HG02678 (cell line): ENCODE measurements at regions not wholly inside any gene's neighbourhood (a gene's known extent, or its start where the extent isn't known, plus 50 kb on each side); places are given as distances from the start of the nearest gene placed in this dataset.
A peak's percentile ranks its signal among the peaks of the same experiment; 100 is the strongest.
"Not testable (repeated sequence)": the region's sequence is repeated elsewhere in the genome, so short reads cannot be mapped to it uniquely, and the experiment has no call there.

Experiments used
- ATAC-seq: cut with Tn5 transposase; IDR thresholded peaks from one replicate; pipeline ENCODE4 v1.9.1; 2021; ENCODE audit warnings: mild to moderate bottlenecking, moderate library complexity; ENCODE audit not compliant: unreplicated experiment

- ATAC-seq, result no peak
Measured at GRCh38 chr14:36418937-36419336, 98.5 kb upstream of the MBIP start.

GRCh38 chr14:36411951-36412350 lies 91.5 kb upstream of the MBIP start:
- ATAC-seq, result not testable (repeated sequence)

- no peak for ATAC-seq
Measured at GRCh38 chr14:36408388-36408787, 88.0 kb upstream of the MBIP start.

GRCh38 chr14:36405589-36406274 lies 85.3 kb upstream of the MBIP start:
- no peak for ATAC-seq

- ATAC-seq, result no peak
Measured at GRCh38 chr14:36402867-36403266, 82.4 kb upstream of the MBIP start.

GRCh38 chr14:36398463-36399291 lies 78.2 kb upstream of the MBIP start:
- ATAC-seq, result no peak

GRCh38 chr14:36397357-36397756 lies 76.9 kb upstream of the MBIP start:
- no peak for ATAC-seq

GRCh38 chr14:36396798-36397197 lies 76.4 kb upstream of the MBIP start:
- ATAC-seq, result no peak

- ATAC-seq, result no peak
Measured at GRCh38 chr14:36394593-36394992, 74.2 kb upstream of the MBIP start.

GRCh38 chr14:36390718-36391117 lies 70.3 kb upstream of the MBIP start:
- no peak for ATAC-seq

- ATAC-seq, result no peak
Measured at GRCh38 chr14:36383767-36384431, 63.5 kb upstream of the MBIP start.

GRCh38 chr14:36373982-36374673 lies 53.7 kb upstream of the MBIP start:
- peak; percentile 96 for ATAC-seq
